ENCODE measurements at regions not wholly inside any gene's neighbourhood (a gene's known extent, or its start where the extent isn't known, plus 50 kb on each side); places are given as distances from the start of the nearest gene placed in this dataset.

GRCh38 chr10:62742536-62743061, 61.9 kb upstream of the ADO start:
- DNase-seq (ENCODE audit: low read depth) = no peak

DNA sequence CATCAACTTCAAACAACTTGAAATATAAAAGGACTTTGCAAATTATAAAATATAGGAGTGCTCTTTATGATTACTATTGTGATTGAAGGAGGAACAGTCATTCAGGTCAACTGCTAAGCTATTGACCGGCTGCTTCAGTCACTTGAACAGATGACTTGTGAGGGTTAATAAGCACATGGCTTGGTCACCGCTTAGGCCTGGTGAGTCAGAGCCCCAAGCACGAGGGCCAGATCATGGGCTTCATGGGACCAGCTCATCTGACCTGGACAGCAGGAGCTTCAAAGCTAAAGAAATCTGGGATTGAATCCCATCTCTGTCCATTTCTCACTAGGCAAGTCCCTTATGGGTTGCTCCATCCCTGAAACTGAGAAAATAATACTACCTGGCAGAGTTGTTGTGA, 60.4 kb upstream of the ADO start:
- DNase-seq (ENCODE audit: low read depth) = no peak

DNA sequence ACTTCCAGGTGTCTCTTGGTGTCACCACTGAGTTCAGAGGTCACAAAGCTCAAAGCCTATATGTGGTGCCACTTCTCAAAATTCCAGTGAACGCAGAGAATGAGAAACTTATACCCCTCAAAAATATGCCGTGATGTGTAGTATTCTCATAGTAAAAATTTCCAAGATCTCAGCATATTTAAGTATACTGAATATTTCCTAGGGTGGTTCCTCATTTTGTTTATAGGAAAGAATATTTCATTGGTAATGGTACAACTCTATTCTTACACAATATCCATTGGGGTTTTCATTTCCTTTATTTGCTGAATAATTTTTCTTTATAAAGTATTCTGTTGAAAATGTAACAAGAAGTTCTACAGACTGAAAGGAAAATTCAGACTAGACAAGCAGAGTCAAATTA, 58.9 kb upstream of the ADO start:
- no peak for DNase-seq (ENCODE audit: low read depth)

DNA sequence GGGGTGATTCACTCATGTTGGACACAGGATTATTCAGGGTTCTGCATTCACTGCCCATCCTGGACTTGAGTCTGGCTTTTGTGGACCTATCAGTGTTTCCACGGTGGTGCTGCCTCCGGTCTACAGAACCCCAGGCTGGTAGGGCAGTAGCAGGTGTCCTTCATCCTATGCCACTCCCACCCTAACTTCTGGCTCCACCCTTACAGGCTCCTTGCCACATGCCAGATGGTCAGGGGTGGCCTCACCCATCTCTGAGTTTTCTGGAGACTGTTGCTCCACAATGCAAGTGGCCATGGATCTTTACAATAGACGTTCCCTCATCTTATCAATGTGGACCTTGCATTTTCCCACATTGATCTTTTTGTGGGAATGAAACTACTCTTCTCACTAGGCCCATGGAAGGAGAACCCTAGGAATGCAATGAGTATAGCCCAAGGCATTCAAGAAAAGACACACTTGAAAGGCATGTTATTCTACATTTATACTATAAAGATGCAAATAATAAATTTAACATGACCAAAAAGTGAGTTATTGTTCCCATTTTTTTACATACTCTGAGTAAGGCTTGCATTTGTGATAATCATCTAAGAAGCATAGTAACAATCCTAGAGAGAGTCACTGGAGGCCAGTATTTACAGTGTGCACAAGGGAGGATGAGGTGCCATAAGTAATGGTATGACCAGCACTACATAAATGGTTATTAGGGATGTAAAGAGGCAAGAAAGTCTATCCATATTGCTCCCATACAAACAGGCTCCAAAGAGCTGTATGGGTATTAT, 57.4 kb upstream of the ADO start:
- DNase-seq (ENCODE audit: low read depth) = no peak

DNA sequence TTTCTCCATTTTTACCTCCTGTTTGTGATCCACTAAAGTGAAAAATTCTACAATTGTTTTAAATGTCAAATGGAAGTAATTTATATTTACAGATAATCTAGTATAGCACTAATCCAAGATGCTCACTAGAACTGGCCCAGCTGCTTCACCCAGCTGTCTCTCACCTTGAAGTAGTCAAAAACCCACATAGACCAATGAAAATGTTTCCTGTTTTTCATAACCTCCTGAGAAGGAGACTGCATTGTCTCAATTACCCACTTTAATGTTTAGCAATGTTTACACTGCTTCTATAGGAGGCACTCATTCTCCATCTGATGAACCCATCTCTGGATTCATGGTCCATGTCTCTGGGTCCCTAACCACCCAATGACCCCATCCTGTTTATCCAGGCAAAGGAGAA, 56.1 kb upstream of the ADO start:
- no peak for DNase-seq (ENCODE audit: low read depth)

- DNase-seq (ENCODE audit: low read depth) = no peak
Measured at GRCh38 chr10:62749093-62749683, 55.3 kb upstream of the ADO start.

Data from forelimb muscle (tissue), 1 donor.